ENCODE measurements at regions not wholly inside any gene's neighbourhood (a gene's known extent, or its start where the extent isn't known, plus 50 kb on each side); places are given as distances from the start of the nearest gene placed in this dataset.

- no peak for TF ChIP-seq TCF12 (IDR thresholded peaks at IDR 0.05; ENCODE audit: low read depth)
- TF ChIP-seq EGR1 (IDR thresholded peaks at IDR 0.05) = no peak
- TF ChIP-seq USF1 (IDR thresholded peaks at IDR 0.05) = no peak
- TF ChIP-seq TAF1 (IDR thresholded peaks at IDR 0.05; ENCODE audit: low read depth) = no peak
- TF ChIP-seq NFIC (IDR thresholded peaks at IDR 0.05) = no peak
- no peak for TF ChIP-seq CEBPB (IDR thresholded peaks at IDR 0.05)
- TF ChIP-seq CREB1 (IDR thresholded peaks at IDR 0.05; ENCODE audit: low read depth) = no peak
- TF ChIP-seq YY1 (IDR thresholded peaks at IDR 0.05; ENCODE audit: low read depth) = no peak
- TF ChIP-seq RAD21 (IDR thresholded peaks at IDR 0.05; ENCODE audit: low read depth) = no peak
- no peak for TF ChIP-seq MAX (IDR thresholded peaks at IDR 0.05)
Measured at GRCh38 chr14:27427796-27428195, 830.0 kb upstream of the NOVA1 start.

GRCh38 chr14:27435923-27436670, 838.3 kb upstream of the NOVA1 start:
- TF ChIP-seq USF1 (IDR thresholded peaks at IDR 0.05) (no peak), EGR1 (IDR thresholded peaks at IDR 0.05) (no peak), NFIC (IDR thresholded peaks at IDR 0.05) (no peak), TCF12 (IDR thresholded peaks at IDR 0.05; ENCODE audit: low read depth) (no peak), ZBTB7A (IDR thresholded peaks at IDR 0.05; ENCODE audit: low read depth) (no peak), MAX (IDR thresholded peaks at IDR 0.05) (no peak), TEAD4 (IDR thresholded peaks at IDR 0.05) (no peak), YY1 (IDR thresholded peaks at IDR 0.05; ENCODE audit: low read depth) (no peak)

GRCh38 chr14:27484633-27485032, 886.8 kb upstream of the NOVA1 start:
- TF ChIP-seq TCF12 (IDR thresholded peaks at IDR 0.05; ENCODE audit: low read depth) = no peak
- no peak for TF ChIP-seq CREB1 (IDR thresholded peaks at IDR 0.05; ENCODE audit: low read depth)
- no peak for TF ChIP-seq CEBPB (IDR thresholded peaks at IDR 0.05)
- TF ChIP-seq EP300 (IDR thresholded peaks at IDR 0.05; ENCODE audit: borderline replicate concordance) = no peak
- TF ChIP-seq YY1 (IDR thresholded peaks at IDR 0.05; ENCODE audit: low read depth) = no peak
- no peak for TF ChIP-seq MAX (IDR thresholded peaks at IDR 0.05)

GRCh38 chr14:27485193-27485592, 887.4 kb upstream of the NOVA1 start:
- no peak for TF ChIP-seq CREB1 (IDR thresholded peaks at IDR 0.05; ENCODE audit: low read depth)
- TF ChIP-seq EP300 (IDR thresholded peaks at IDR 0.05; ENCODE audit: borderline replicate concordance) = no peak
- TF ChIP-seq MAX (IDR thresholded peaks at IDR 0.05) = no peak
- no peak for TF ChIP-seq RAD21 (IDR thresholded peaks at IDR 0.05; ENCODE audit: low read depth)
- no peak for TF ChIP-seq EGR1 (IDR thresholded peaks at IDR 0.05)
- no peak for TF ChIP-seq REST (IDR thresholded peaks at IDR 0.05; ENCODE audit: low read depth)
- TF ChIP-seq ZBTB7A (IDR thresholded peaks at IDR 0.05; ENCODE audit: low read depth) = no peak

- no peak for TF ChIP-seq FOXM1 (IDR thresholded peaks at IDR 0.05; ENCODE audit: borderline replicate concordance, low read depth)
- no peak for TF ChIP-seq MAX (IDR thresholded peaks at IDR 0.05)
- no peak for TF ChIP-seq TCF12 (IDR thresholded peaks at IDR 0.05; ENCODE audit: low read depth)
- no peak for TF ChIP-seq CEBPB (IDR thresholded peaks at IDR 0.05)
- no peak for TF ChIP-seq NFIC (IDR thresholded peaks at IDR 0.05)
- TF ChIP-seq ZBTB7A (IDR thresholded peaks at IDR 0.05; ENCODE audit: low read depth) = no peak
- no peak for TF ChIP-seq YY1 (IDR thresholded peaks at IDR 0.05; ENCODE audit: low read depth)
- TF ChIP-seq TEAD4 (IDR thresholded peaks at IDR 0.05) = no peak
- no peak for TF ChIP-seq EP300 (IDR thresholded peaks at IDR 0.05; ENCODE audit: borderline replicate concordance)
- no peak for TF ChIP-seq CREB1 (IDR thresholded peaks at IDR 0.05; ENCODE audit: low read depth)
- no peak for TF ChIP-seq REST (IDR thresholded peaks at IDR 0.05; ENCODE audit: low read depth)
- no peak for TF ChIP-seq USF1 (IDR thresholded peaks at IDR 0.05)
- no peak for TF ChIP-seq TAF1 (IDR thresholded peaks at IDR 0.05; ENCODE audit: low read depth)
- no peak for TF ChIP-seq RAD21 (IDR thresholded peaks at IDR 0.05; ENCODE audit: low read depth)
- TF ChIP-seq EGR1 (IDR thresholded peaks at IDR 0.05) = no peak
Measured at GRCh38 chr14:27506272-27506671, 908.4 kb upstream of the NOVA1 start.
